ENCODE measurements at regions not wholly inside any gene's neighbourhood (a gene's known extent, or its start where the extent isn't known, plus 50 kb on each side); places are given as distances from the start of the nearest gene placed in this dataset.

DNA sequence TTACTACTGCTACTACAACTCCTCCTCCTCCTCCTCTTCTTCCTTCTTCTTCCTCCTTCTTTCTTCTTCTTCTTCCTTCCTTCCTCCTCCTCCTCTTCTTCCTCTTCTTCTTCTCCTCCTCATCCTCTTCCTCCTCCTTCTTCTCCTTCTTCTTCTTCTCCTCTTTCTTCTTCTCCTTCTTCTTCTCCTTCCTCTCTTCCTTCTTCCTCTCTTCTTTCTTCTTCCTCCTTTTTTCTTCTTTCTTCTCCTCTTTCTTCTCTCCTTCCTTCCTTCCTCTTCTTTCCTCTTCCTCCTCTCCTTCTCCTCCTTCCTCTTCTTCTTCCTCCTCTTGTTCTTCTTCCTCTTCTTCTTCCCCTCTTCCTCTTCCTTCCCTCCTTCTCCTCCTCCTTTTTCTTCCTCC lies 94.7 kb upstream of the MYO16 start:
- no peaks in the 10 kb centered on the region for H3K36me3 Mint-ChIP-seq

DNA sequence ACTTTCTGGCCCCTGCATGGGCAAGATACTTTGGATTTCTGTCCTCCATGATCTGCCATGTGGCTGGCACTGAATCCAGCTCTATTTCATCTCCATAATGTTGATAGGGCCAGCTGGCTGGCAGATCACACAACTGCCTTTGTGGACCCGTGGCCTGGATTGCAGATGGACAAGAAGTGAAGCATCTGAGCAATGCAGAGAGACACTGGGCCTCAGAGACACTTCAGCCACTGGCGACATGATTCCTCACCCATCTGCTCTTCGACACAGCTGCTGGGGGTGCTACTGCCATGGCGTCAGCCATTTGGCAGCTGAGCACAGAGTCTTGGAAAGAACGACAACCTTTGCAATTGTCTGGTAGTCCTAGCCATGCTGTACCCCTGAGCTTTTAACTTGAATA lies 79.5 kb upstream of the MYO16 start:
- Histone ChIP-seq H3K9me3 (ENCODE audit: low read depth) (no peaks in the 10 kb centered on the region), H3K27ac (no peak overlapping the region), H3K4me3 (no peak overlapping the region), H3K27me3 (no peaks in the 10 kb centered on the region), H3K79me2 (ENCODE audit: low read depth) (no peaks in the 10 kb centered on the region), H4K20me1 (ENCODE audit: low read depth) (no peaks in the 10 kb centered on the region), H3F3A (ENCODE audit: low read depth) (no peaks in the 10 kb centered on the region), H3K36me3 (no peaks in the 10 kb centered on the region), H2AFZ (replicated peaks) (no peak overlapping the region), H3K9ac (no peak overlapping the region), H3K4me1 (no peaks in the 10 kb centered on the region), H3K4me2 (no peak overlapping the region)
- peaks cover 2% of the 10 kb centered on the region for H3K36me3 Mint-ChIP-seq
- TF ChIP-seq, protein P1, sequence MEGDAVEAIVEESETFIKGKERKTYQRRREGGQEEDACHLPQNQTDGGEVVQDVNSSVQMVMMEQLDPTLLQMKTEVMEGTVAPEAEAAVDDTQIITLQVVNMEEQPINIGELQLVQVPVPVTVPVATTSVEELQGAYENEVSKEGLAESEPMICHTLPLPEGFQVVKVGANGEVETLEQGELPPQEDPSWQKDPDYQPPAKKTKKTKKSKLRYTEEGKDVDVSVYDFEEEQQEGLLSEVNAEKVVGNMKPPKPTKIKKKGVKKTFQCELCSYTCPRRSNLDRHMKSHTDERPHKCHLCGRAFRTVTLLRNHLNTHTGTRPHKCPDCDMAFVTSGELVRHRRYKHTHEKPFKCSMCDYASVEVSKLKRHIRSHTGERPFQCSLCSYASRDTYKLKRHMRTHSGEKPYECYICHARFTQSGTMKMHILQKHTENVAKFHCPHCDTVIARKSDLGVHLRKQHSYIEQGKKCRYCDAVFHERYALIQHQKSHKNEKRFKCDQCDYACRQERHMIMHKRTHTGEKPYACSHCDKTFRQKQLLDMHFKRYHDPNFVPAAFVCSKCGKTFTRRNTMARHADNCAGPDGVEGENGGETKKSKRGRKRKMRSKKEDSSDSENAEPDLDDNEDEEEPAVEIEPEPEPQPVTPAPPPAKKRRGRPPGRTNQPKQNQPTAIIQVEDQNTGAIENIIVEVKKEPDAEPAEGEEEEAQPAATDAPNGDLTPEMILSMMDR (IDR thresholded peaks at IDR 0.05): no peak
- TF ChIP-seq EZH2phosphoT487 (IDR thresholded peaks at IDR 0.05) (no peak), EZH2 (IDR thresholded peaks at IDR 0.05) (no peak)
- no peaks in the 10 kb centered on the region for H3K4me1 Mint-ChIP-seq
- H3K4me3 Mint-ChIP-seq: no peak overlapping the region
- no peak for DNase-seq (ENCODE audit: low spot score)
- H3K9me3 Mint-ChIP-seq: peaks cover 3% of the 10 kb centered on the region
- H3K27me3 Mint-ChIP-seq (ENCODE audit: insufficient read depth, low read depth): no peaks in the 10 kb centered on the region
- no peak overlapping the region for H3K27ac Mint-ChIP-seq

More for the DNA sequence above, 94.7 kb upstream of the MYO16 start:
- TF ChIP-seq EZH2phosphoT487 (IDR thresholded peaks at IDR 0.05): no peak
- TF ChIP-seq, protein P1 (IDR thresholded peaks at IDR 0.05): no peak
- no peak for TF ChIP-seq EZH2 (IDR thresholded peaks at IDR 0.05)
- no peak overlapping the region for H3K4me3 Mint-ChIP-seq
- Histone ChIP-seq H3K27ac (no peak overlapping the region), H3K4me3 (no peak overlapping the region), H3K36me3 (no peaks in the 10 kb centered on the region), H3K27me3 (no peaks in the 10 kb centered on the region), H3K9ac (no peak overlapping the region), H4K20me1 (ENCODE audit: low read depth) (no peaks in the 10 kb centered on the region), H3K4me2 (no peak overlapping the region), H3K4me1 (no peaks in the 10 kb centered on the region), H3K79me2 (ENCODE audit: low read depth) (no peaks in the 10 kb centered on the region), H3F3A (ENCODE audit: low read depth) (no peaks in the 10 kb centered on the region), H3K9me3 (ENCODE audit: low read depth) (no peaks in the 10 kb centered on the region), H2AFZ (replicated peaks) (no peak overlapping the region)
- DNase-seq (ENCODE audit: low spot score): no peak
- H3K9me3 Mint-ChIP-seq: no peaks in the 10 kb centered on the region
- H3K27ac Mint-ChIP-seq: no peak overlapping the region
- H3K27me3 Mint-ChIP-seq (ENCODE audit: insufficient read depth, low read depth): no peaks in the 10 kb centered on the region
- H3K4me1 Mint-ChIP-seq: no peaks in the 10 kb centered on the region

DNA sequence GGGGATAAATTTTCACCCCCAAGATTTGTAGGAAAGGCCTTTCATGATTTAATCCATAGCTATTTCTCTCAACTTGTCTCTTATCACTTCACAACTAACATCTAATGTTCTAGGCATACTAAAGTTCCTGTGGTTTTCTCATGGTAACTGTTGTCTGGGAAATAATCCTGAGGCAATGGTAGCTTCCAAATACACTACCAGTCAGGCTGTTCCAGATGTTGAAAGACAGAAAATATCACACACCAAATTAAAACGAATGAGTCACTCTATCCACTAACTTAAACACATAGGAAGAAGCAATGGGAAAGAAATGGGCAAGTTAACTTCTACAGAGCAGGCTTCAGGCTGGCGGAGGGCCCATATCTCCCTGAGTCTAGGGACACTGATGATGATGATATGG lies 77.7 kb upstream of the MYO16 start:
- Histone ChIP-seq H3K4me2 (no peak overlapping the region), H3K79me2 (ENCODE audit: low read depth) (no peaks in the 10 kb centered on the region), H2AFZ (replicated peaks) (no peak overlapping the region), H3K9ac (no peak overlapping the region), H3K27me3 (no peaks in the 10 kb centered on the region), H4K20me1 (ENCODE audit: low read depth) (no peaks in the 10 kb centered on the region), H3K4me1 (no peaks in the 10 kb centered on the region), H3K9me3 (ENCODE audit: low read depth) (no peaks in the 10 kb centered on the region), H3K36me3 (no peaks in the 10 kb centered on the region), H3K4me3 (no peak overlapping the region), H3F3A (ENCODE audit: low read depth) (no peaks in the 10 kb centered on the region), H3K27ac (no peak overlapping the region)
- DNase-seq (ENCODE audit: low spot score): no peak
- no peak overlapping the region for H3K4me3 Mint-ChIP-seq
- H3K27ac Mint-ChIP-seq: no peak overlapping the region
- peaks cover under 1% of the 10 kb centered on the region for H3K36me3 Mint-ChIP-seq
- peaks cover under 1% of the 10 kb centered on the region for H3K9me3 Mint-ChIP-seq
- no peaks in the 10 kb centered on the region for H3K4me1 Mint-ChIP-seq
- no peak for TF ChIP-seq EZH2 (IDR thresholded peaks at IDR 0.05)
- TF ChIP-seq, protein P1 (IDR thresholded peaks at IDR 0.05): no peak
- TF ChIP-seq EZH2phosphoT487 (IDR thresholded peaks at IDR 0.05): no peak
- no peaks in the 10 kb centered on the region for H3K27me3 Mint-ChIP-seq (ENCODE audit: insufficient read depth, low read depth)

Measured in neural progenitor cell (in vitro differentiated cells).